Activated CD4-positive, alpha-beta T cell treated with anti-CD3 and anti-CD28 coated beads, Interleukin-10, Interleukin-2, amounts not matched to agents 100 ng/mL and 50 ng/mL, durations not matched to agents 16 hours and 8 hours (primary cell): ENCODE measurements at regions not wholly inside any gene's neighbourhood (a gene's known extent, or its start where the extent isn't known, plus 50 kb on each side); places are given as distances from the start of the nearest gene placed in this dataset.
"Not testable (repeated sequence)": the region's sequence is repeated elsewhere in the genome, so short reads cannot be mapped to it uniquely, and the experiment has no call there.

Source experiments
- DNase-seq: peaks from one replicate; pipeline ENCODE4 v3.0.0-alpha.2; 2020

- DNase-seq: no peak
Measured at GRCh38 chr2:102871707-102872106, 109.9 kb downstream of the TMEM182 start.

DNA sequence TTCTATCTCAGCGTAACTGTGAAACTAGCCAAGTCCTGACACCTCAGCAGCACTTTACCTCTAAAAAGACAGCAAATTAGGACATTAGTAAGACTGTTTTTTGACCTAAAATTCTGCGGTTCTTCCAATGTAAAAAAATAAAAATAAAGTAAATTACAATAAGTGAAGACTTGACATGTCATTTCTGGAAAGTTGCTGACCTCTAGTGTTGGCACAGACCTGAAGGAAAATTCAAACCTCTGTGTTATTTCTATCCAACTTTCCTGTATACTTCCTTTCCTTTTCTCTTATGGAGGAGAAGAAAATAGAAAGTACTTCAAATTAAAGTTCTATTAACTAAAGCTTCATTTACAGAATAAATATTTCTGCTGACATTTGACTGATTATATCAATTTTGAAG, 110.6 kb downstream of the TMEM182 start:
- DNase-seq: no peak

DNA sequence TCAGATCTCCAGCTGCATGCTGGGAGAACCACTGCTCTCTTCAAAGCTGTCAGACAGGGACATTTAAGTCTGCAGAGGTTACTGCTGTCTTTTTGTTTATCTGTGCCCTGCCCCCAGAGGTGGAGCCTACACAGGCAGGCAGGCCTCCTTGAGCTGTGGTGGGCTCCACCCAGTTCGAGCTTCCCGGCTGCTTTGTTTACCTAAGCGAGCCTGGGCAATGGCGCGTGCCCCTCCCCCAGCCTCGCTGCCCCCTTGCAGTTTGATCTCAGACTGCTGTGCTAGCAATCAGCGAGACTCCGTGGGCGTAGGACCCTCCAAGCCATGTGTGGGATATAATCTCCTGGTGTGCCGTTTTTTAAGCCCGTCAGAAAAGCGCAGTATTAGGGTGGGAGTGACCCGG, 117.7 kb downstream of the TMEM182 start:
- not testable (repeated sequence) for DNase-seq

GRCh38 chr2:102880731-102881130, 118.9 kb downstream of the TMEM182 start:
- no peak for DNase-seq

DNA sequence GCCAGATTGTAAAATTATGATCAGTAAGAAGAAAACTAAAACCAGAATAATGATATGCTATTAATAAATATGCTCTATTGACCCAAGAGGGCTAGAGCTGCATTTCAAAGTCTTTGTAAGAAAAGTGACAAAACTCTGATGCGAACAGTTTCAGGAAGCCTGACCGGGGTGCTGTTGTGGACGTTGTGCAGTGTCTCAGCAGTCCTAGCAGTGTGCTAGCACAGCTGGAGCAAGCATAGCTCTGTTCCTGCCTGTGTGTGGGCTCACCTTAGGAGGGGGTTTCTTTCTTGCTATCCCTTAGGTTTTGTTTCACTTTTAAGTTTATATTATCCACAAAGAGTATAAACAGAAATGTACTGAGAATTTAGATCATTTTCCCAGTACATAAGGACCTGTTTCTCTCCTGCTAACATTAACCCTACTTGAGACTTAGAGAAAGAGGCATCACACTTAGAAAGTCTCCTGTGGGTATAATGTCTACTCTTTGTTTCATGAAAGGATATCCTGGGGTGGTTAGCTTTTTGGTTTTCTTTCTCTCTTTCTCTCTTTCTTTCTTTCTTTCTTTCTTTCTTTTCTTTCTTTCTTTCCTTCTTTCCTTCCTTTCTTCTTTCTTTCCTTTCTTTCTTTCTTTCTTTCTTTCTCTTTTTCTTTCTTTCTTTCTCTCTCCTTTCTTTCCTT, 124.5 kb downstream of the TMEM182 start:
- DNase-seq: no peak

GRCh38 chr2:102888514-102888913, 126.7 kb downstream of the TMEM182 start:
- DNase-seq: no peak

DNA sequence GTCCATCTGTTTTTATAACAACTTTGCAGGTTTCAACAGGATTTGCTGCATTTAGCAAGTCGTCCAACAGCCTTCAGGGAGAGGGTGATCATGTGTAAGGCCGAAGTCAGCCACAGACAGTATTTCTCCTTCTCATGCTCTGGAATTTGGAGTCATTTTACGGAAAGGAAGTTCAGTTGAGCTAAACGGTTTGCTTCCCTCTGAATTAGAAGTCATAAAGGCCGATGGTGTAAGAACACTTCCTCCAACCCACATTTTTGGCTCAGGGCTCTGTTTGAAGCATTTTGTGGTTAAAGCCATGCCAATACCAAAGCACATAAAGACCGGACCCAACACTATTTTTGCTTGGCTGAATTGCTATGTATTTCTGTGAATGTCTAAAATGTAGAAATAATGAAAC, 129.5 kb downstream of the TMEM182 start:
- no peak for DNase-seq

DNA sequence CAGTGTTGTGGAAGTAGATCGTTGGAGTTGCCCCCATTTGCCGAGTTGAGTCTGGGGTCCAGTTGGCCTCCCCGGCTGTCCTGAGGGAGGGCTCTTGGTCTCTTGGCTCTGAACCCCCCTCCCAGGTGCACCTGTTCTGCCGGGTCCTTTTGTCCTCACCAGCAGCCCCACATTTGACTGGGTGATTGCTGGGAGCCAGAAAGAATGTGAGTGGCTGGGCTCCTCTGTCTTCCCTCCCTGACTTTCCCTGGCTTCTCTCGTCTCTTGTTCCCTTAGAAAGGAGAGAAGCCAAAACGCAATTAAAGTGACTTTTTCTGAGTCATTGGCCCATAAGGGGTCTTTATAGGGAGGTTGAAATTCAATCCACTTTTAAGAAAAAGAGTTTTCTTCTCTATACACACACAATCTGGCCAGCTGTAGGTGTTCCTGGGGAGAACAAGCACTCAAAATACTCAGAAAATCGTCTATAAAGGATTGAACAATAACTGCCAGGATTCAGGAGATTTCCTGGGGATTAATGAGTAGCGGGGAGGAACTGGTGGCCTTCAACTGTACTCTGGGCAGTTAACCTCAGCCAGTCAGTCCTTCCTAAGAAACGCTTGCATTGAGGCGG, 131.0 kb downstream of the TMEM182 start:
- no peak for DNase-seq

DNA sequence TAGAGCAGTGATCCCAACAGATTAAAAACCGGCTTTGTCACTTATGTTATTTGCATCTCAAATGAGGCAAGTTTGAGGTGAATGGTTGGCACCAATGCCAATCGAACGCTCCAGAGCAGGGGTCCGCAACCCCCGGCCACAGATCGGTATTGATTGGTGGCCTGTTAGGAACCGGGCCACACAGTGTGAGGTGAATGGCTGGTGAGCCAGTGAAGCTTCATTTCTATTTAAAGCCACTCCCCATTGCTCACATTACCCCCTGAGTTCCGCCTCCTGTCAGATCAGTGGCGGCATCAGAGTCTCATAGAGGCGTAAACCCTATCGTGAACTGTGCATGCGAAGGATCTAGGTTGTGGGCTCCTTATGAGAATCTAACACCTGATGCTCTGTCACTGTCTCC, 132.0 kb downstream of the TMEM182 start:
- DNase-seq: no peak

- DNase-seq: no peak
Measured at GRCh38 chr2:102895376-102895775, 133.5 kb downstream of the TMEM182 start.

- not testable (repeated sequence) for DNase-seq
Measured at GRCh38 chr2:102909240-102909639, 147.4 kb downstream of the TMEM182 start.

DNA sequence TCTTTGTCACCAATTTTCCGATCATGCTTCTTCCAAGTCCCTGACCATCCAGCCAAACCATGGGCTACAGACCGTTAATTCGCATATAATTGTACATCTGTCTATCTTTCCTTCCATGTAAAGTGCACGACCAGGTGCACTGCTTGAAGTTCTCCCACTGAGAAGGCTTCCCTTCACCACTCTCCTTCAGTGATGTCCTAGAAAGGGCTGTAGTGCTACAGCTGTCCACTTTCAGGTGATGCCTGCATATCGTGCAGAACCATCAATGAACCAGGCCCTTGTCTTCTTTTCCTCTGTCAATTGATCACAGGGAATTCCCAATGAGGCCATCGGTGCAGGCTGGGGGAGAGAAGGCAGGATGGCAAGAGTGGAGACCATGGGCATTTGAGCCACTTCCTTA, 148.9 kb downstream of the TMEM182 start:
- no peak for DNase-seq

- DNase-seq: no peak
Measured at GRCh38 chr2:102915128-102915527, 153.3 kb downstream of the TMEM182 start.

GRCh38 chr2:102922321-102922720, 160.5 kb downstream of the TMEM182 start:
- no peak for DNase-seq

DNA sequence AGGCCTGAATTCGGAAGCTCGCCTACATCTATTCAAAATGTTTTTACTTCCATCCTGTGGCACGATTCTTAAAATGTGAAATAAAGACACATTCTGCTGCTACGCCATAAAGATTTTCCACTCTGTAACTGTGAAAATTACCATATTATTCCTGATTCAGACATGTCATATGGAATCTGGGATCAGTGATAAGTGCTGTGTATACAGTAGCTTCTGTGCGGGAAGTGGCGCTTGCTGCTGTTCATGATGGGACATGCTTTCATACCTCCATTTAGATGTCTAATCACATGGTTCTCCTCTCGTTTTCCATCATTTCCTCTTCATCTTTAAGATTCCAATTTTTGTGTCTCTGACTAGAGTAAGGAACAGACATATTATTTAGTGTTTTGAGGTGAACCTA, 163.2 kb downstream of the TMEM182 start:
- DNase-seq: no peak

GRCh38 chr2:102927854-102928267, 166.0 kb downstream of the TMEM182 start:
- DNase-seq: no peak

- DNase-seq: no peak
Measured at GRCh38 chr2:102929721-102930120, 167.9 kb downstream of the TMEM182 start.

DNA sequence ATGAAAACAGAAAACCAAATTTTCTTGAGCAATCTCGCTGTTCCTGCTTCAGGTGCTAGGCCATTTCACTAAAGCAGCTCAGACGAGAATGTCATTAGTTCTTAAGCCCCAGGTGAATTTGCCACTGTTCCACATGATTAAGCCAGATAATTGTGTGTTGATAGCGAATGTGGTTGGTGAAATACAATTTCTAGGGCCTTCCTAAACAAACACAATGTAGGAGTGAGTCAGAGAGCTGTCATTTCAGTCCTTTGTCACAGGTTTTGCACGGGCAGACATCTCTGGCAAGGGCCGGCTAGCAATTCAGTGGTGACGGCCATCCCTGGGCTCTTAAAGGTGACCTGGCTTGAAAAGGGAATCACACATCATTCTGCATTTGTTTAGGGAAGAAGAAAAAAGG, 170.7 kb downstream of the TMEM182 start:
- no peak for DNase-seq

GRCh38 chr2:102939207-102939606, 177.4 kb downstream of the TMEM182 start:
- DNase-seq: no peak

DNA sequence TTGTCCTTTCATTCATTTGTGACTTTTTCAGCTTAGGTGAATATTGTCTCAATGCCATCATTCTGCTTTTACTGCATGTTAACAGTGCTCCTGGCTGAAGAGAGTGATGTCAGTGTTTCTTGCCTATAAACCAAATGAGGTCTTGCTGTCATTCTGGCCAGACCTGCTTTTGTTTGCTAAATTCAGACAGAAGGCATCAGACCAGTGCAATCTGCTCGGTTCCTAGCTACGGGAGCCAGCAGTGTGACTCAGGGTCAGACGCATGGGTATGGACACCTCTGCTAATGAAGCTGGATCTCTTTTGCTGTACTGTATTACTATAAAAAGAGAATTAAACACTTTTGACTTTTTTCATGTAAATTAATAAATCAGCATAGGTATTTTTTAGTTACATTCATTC, 178.9 kb downstream of the TMEM182 start:
- DNase-seq: no peak

DNA sequence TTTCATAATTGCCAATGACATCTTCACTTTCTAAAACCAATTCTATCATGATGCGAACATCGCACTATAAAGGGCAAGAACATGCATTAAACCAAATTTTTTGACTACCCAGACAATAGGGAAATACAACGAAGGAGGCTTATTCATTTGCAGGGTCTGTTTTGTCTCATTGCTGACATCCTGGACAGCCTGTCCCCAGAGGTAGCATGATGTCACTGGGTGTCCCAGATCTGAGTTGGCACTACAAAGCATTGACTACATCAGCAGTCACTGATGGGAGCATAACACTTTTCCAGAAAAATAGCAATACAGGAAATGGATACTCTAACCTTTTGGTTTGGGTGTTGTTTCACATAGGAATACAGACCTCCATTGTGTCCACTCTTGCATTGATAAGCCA, 180.3 kb downstream of the TMEM182 start:
- DNase-seq: no peak

- DNase-seq: no peak
Measured at GRCh38 chr2:102943251-102943650, 181.4 kb downstream of the TMEM182 start.

GRCh38 chr2:102950371-102950946, 188.6 kb downstream of the TMEM182 start:
- no peak for DNase-seq

- no peak for DNase-seq
Measured at GRCh38 chr2:102951249-102951648, 189.4 kb downstream of the TMEM182 start.

GRCh38 chr2:102967451-102967850, 205.6 kb downstream of the TMEM182 start:
- DNase-seq: no peak
